ENCODE measurements at regions not wholly inside any gene's neighbourhood (a gene's known extent, or its start where the extent isn't known, plus 50 kb on each side); places are given as distances from the start of the nearest gene placed in this dataset.
"Not testable (repeated sequence)": the region's sequence is repeated elsewhere in the genome, so short reads cannot be mapped to it uniquely, and the experiment has no call there.

GRCh38 chr9:1876891-1877496, 138.2 kb upstream of the SMARCA2 start:
- ChIA-PET POLR2A (no interaction called here), CTCF (interaction anchor here (0.9 kb wide), 1 partner anchor 45 kb away, joined by 3 read pairs; no protein-coding TSS in a partner anchor)
- Mint-ChIP-seq H3K27me3 (no peaks in the 10 kb centered on the region), H3K9me3 (no peaks in the 10 kb centered on the region), H3K4me3 (no peak overlapping the region), H3K4me1 (peaks cover 14% of the 10 kb centered on the region), H3K36me3 (ENCODE audit: low read depth) (no peaks in the 10 kb centered on the region), H3K27ac (no peak overlapping the region)
- no peak for DNase-seq

GRCh38 chr9:1877951-1878350, 137.2 kb upstream of the SMARCA2 start:
- H3K4me3 Mint-ChIP-seq: no peak overlapping the region
- POLR2A ChIA-PET: no interaction called here
- no peaks in the 10 kb centered on the region for H3K36me3 Mint-ChIP-seq (ENCODE audit: low read depth)
- CTCF ChIA-PET: no interaction called here
- H3K4me1 Mint-ChIP-seq: peaks cover 14% of the 10 kb centered on the region
- H3K27me3 Mint-ChIP-seq: no peaks in the 10 kb centered on the region
- no peak overlapping the region for H3K27ac Mint-ChIP-seq
- H3K9me3 Mint-ChIP-seq: no peaks in the 10 kb centered on the region
- DNase-seq: no peak

GRCh38 chr9:1878811-1879210, 136.3 kb upstream of the SMARCA2 start:
- POLR2A ChIA-PET: no interaction called here
- DNase-seq: no peak
- H3K27ac Mint-ChIP-seq: no peak overlapping the region
- CTCF ChIA-PET: no interaction called here
- peaks cover 14% of the 10 kb centered on the region for H3K4me1 Mint-ChIP-seq
- H3K4me3 Mint-ChIP-seq: no peak overlapping the region
- H3K27me3 Mint-ChIP-seq: peaks cover 2% of the 10 kb centered on the region
- H3K9me3 Mint-ChIP-seq: no peaks in the 10 kb centered on the region
- H3K36me3 Mint-ChIP-seq (ENCODE audit: low read depth): no peaks in the 10 kb centered on the region

- Mint-ChIP-seq H3K9me3 (no peaks in the 10 kb centered on the region), H3K27me3 (peaks cover 2% of the 10 kb centered on the region), H3K36me3 (ENCODE audit: low read depth) (no peaks in the 10 kb centered on the region), H3K27ac (no peak overlapping the region), H3K4me3 (no peak overlapping the region), H3K4me1 (peaks cover 14% of the 10 kb centered on the region)
- POLR2A ChIA-PET: no interaction called here
- no peak for DNase-seq
- CTCF ChIA-PET: no interaction called here
Observed at GRCh38 chr9:1879501-1879900, 135.6 kb upstream of the SMARCA2 start.

- no peak for DNase-seq
- ChIA-PET POLR2A (no interaction called here), CTCF (no interaction called here)
- Mint-ChIP-seq H3K27ac (no peak overlapping the region), H3K4me3 (no peak overlapping the region), H3K36me3 (ENCODE audit: low read depth) (no peaks in the 10 kb centered on the region), H3K9me3 (no peaks in the 10 kb centered on the region), H3K27me3 (peaks cover 2% of the 10 kb centered on the region), H3K4me1 (peaks cover 13% of the 10 kb centered on the region)
Observed at GRCh38 chr9:1880038-1880565, 135.0 kb upstream of the SMARCA2 start.

- H3K9me3 Mint-ChIP-seq: no peaks in the 10 kb centered on the region
- ChIA-PET CTCF (no interaction called here), POLR2A (no interaction called here)
- peaks cover 2% of the 10 kb centered on the region for H3K27me3 Mint-ChIP-seq
- no peaks in the 10 kb centered on the region for H3K36me3 Mint-ChIP-seq (ENCODE audit: low read depth)
- DNase-seq: no peak
- H3K4me1 Mint-ChIP-seq: peaks cover 3% of the 10 kb centered on the region
- H3K4me3 Mint-ChIP-seq: no peak overlapping the region
- H3K27ac Mint-ChIP-seq: no peak overlapping the region
Observed at GRCh38 chr9:1881708-1882295, 133.3 kb upstream of the SMARCA2 start.

GRCh38 chr9:1882711-1883403, 132.3 kb upstream of the SMARCA2 start:
- no peak for DNase-seq
- Mint-ChIP-seq H3K27me3 (peaks cover 2% of the 10 kb centered on the region), H3K4me3 (no peak overlapping the region), H3K9me3 (no peaks in the 10 kb centered on the region), H3K27ac (no peak overlapping the region), H3K36me3 (ENCODE audit: low read depth) (no peaks in the 10 kb centered on the region), H3K4me1 (no peaks in the 10 kb centered on the region)
- CTCF ChIA-PET: interaction anchor here (0.7 kb wide), 1 partner anchor 602 kb away, joined by 3 read pairs; no protein-coding TSS in a partner anchor
- POLR2A ChIA-PET: no interaction called here

GRCh38 chr9:1890201-1890600, 124.9 kb upstream of the SMARCA2 start:
- ChIA-PET CTCF (interaction anchor here (0.6 kb wide), 1 partner anchor 19 kb away, joined by 3 read pairs; no protein-coding TSS in a partner anchor), POLR2A (no interaction called here)
- no peak for DNase-seq
- Mint-ChIP-seq H3K4me1 (no peaks in the 10 kb centered on the region), H3K36me3 (ENCODE audit: low read depth) (no peaks in the 10 kb centered on the region), H3K27me3 (peaks cover 15% of the 10 kb centered on the region), H3K27ac (no peak overlapping the region), H3K4me3 (no peak overlapping the region), H3K9me3 (peaks cover 2% of the 10 kb centered on the region)

- no peak overlapping the region for H3K4me3 Mint-ChIP-seq
- ChIA-PET CTCF (interaction anchor here (0.6 kb wide), 2 partner anchors 329 to 923 kb away, joined by 3 read pairs; no protein-coding TSS in a partner anchor), POLR2A (no interaction called here)
- DNase-seq: no peak
- peaks cover 15% of the 10 kb centered on the region for H3K27me3 Mint-ChIP-seq
- H3K27ac Mint-ChIP-seq: no peak overlapping the region
- H3K9me3 Mint-ChIP-seq: peaks cover 2% of the 10 kb centered on the region
- no peaks in the 10 kb centered on the region for H3K36me3 Mint-ChIP-seq (ENCODE audit: low read depth)
- H3K4me1 Mint-ChIP-seq: no peaks in the 10 kb centered on the region
Observed at GRCh38 chr9:1890816-1891215, 124.3 kb upstream of the SMARCA2 start.

GRCh38 chr9:1903080-1903704, 112.0 kb upstream of the SMARCA2 start:
- H3K36me3 Mint-ChIP-seq (ENCODE audit: low read depth); CTCF ChIA-PET; H3K4me1 Mint-ChIP-seq; H3K4me3 Mint-ChIP-seq; H3K27me3 Mint-ChIP-seq; DNase-seq; H3K27ac Mint-ChIP-seq; POLR2A ChIA-PET: not testable (repeated sequence)
- peaks cover 26% of the 10 kb centered on the region for H3K9me3 Mint-ChIP-seq

- peaks cover 18% of the 10 kb centered on the region for H3K9me3 Mint-ChIP-seq
- no peak overlapping the region for H3K4me3 Mint-ChIP-seq
- H3K4me1 Mint-ChIP-seq: no peaks in the 10 kb centered on the region
- POLR2A ChIA-PET: no interaction called here
- CTCF ChIA-PET: no interaction called here
- no peak overlapping the region for H3K27ac Mint-ChIP-seq
- no peaks in the 10 kb centered on the region for H3K36me3 Mint-ChIP-seq (ENCODE audit: low read depth)
- DNase-seq: no peak
- H3K27me3 Mint-ChIP-seq: no peaks in the 10 kb centered on the region
Observed at GRCh38 chr9:1907465-1907864, 107.7 kb upstream of the SMARCA2 start.

GRCh38 chr9:1909322-1909721, 105.8 kb upstream of the SMARCA2 start:
- no peaks in the 10 kb centered on the region for H3K27me3 Mint-ChIP-seq
- H3K4me3 Mint-ChIP-seq: no peak overlapping the region
- no peak for DNase-seq
- CTCF ChIA-PET: no interaction called here
- no peaks in the 10 kb centered on the region for H3K36me3 Mint-ChIP-seq (ENCODE audit: low read depth)
- POLR2A ChIA-PET: no interaction called here
- H3K9me3 Mint-ChIP-seq: peaks cover 7% of the 10 kb centered on the region
- H3K4me1 Mint-ChIP-seq: no peaks in the 10 kb centered on the region
- no peak overlapping the region for H3K27ac Mint-ChIP-seq

GRCh38 chr9:1910269-1910811, 104.8 kb upstream of the SMARCA2 start:
- Mint-ChIP-seq H3K36me3 (ENCODE audit: low read depth) (no peaks in the 10 kb centered on the region), H3K27me3 (no peaks in the 10 kb centered on the region), H3K4me3 (no peak overlapping the region), H3K9me3 (no peaks in the 10 kb centered on the region), H3K4me1 (no peaks in the 10 kb centered on the region), H3K27ac (no peak overlapping the region)
- ChIA-PET CTCF (no interaction called here), POLR2A (no interaction called here)
- no peak for DNase-seq
